HepG2 (cell line): ENCODE measurements at regions not wholly inside any gene's neighbourhood (a gene's known extent, or its start where the extent isn't known, plus 50 kb on each side); places are given as distances from the start of the nearest gene placed in this dataset.

ENCODE experiments used
- ATAC-seq: fragments of 200-7000 bp; cut with Tn5 transposase; 3 replicates; pipeline ENCODE4 v1.9.1; 2020; ENCODE audit warnings: mild to moderate bottlenecking, moderate library complexity
- BruUV-seq: library from RNA; stranded (reverse); fragments of 400-500 nt; replicated peaks from 2 replicates; lab custom pipeline; 2021; lab: Mats Ljungman, UMichigan
- CTCF ChIA-PET: fragments of 300-600 bp; formaldehyde crosslinking; extraction: SDS; loops from one replicate; lab custom pipeline; 2021; ENCODE audit warnings: low total read pairs, inconsistent platforms, low intra/inter-chr PET ratio; lab: Yijun Ruan, JAX
- POLR2A ChIA-PET: fragments of 350-600 bp; sonication (Branson Sonifier 250); formaldehyde crosslinking; loops from one replicate; lab custom pipeline; 2020; ENCODE audit warnings: antibody characterized with exemption, inconsistent platforms; lab: Yijun Ruan, JAX
- DNase-seq: peaks from one replicate; pipeline ENCODE4 v3.0.0-alpha.2; 2015; ENCODE audit warnings: low spot score
- FAIRE-seq: peaks from 3 replicates; lab custom pipeline; 2011; peaks lifted over from hg19 to GRCh38; lab: Jason Lieb, UNC
- H2AFZ ChIP-seq: one replicate; pipeline ENCODE4 v1.6.1; 2011; ENCODE audit warnings: low read length, inconsistent platforms
- H3K27ac ChIP-seq: fragments of 300-600 bp; 3 replicates; pipeline ENCODE4 v1.8.0; 2011; ENCODE audit warnings: mixed run types, mild to moderate bottlenecking, mixed read lengths, low read length, inconsistent platforms; ENCODE audit not compliant: insufficient read depth; ENCODE audit errors: extremely low read length
- H3K27me3 ChIP-seq, 2 experiments: fragments of 200-600 bp in 1 of 2; 2 replicates in 1 of 2; 3 replicates in 1 of 2; pipeline versions ENCODE4 v1.6.0 to v1.8.0; 2011; ENCODE audit warnings: low read length in 2 of 2, mild to moderate bottlenecking in 2 of 2, moderate library complexity in 2 of 2, inconsistent platforms in 1 of 2; ENCODE audit not compliant: insufficient read depth in 2 of 2, control insufficient read depth in 1 of 2
- H3K36me3 ChIP-seq, 2 experiments: fragments of 200-600 bp in 1 of 2; replicated peaks in 1 of 2; 2 replicates in 1 of 2; 3 replicates in 1 of 2; pipeline versions ENCODE4 v1.5.1 to v1.8.0; 2011; ENCODE audit warnings: low read length in 2 of 2, inconsistent platforms in 1 of 2; ENCODE audit not compliant: insufficient read depth in 2 of 2, control insufficient read depth in 1 of 2
- H3K4me1 ChIP-seq: 2 replicates; pipeline ENCODE4 v1.5.1; 2012; ENCODE audit warnings: low read length, inconsistent platforms; ENCODE audit not compliant: insufficient read depth
- H3K4me2 ChIP-seq: 2 replicates; pipeline ENCODE4 v1.6.0; 2011; ENCODE audit warnings: low read depth, low read length, inconsistent platforms
- H3K4me3 ChIP-seq, 3 experiments: fragments of 200-600 bp in 1 of 3; sonication (generic), shearing (Covaris generic) in 1 of 3; replicated peaks in 1 of 3; 2 replicates each; pipeline ENCODE4 v1.5.1; 2011 to 2016; ENCODE audit warnings: low read length in 3 of 3, inconsistent platforms in 2 of 3, low read depth in 2 of 3, mild to moderate bottlenecking in 2 of 3, control low read depth in 1 of 3, mixed read lengths in 1 of 3; ENCODE audit not compliant: insufficient read depth in 1 of 3
- H3K79me2 ChIP-seq: one replicate; pipeline ENCODE4 v1.6.1; 2011; ENCODE audit warnings: low read length, inconsistent platforms; ENCODE audit not compliant: insufficient read depth
- H3K9ac ChIP-seq: 2 replicates; pipeline ENCODE4 v1.6.0; 2011; ENCODE audit warnings: mild to moderate bottlenecking, low read depth, low read length, inconsistent platforms; ENCODE audit not compliant: insufficient read depth
- H3K9me3 ChIP-seq: 2 replicates; pipeline ENCODE4 v1.5.1; 2012; ENCODE audit warnings: mild to moderate bottlenecking, low read length
- H4K20me1 ChIP-seq: 2 replicates; pipeline ENCODE4 v1.6.0; 2011; ENCODE audit warnings: inconsistent platforms, mild to moderate bottlenecking, low read length, moderate library complexity; ENCODE audit not compliant: insufficient read depth
- ARNTL ChIP-seq: sonication (generic); formaldehyde crosslinking; IDR thresholded peaks from 2 replicates; pipeline ENCODE4 v1.4.0; 2020; ENCODE audit warnings: mild to moderate bottlenecking, missing genetic modification reagents
- CENPT ChIP-seq: sonication (generic); formaldehyde crosslinking; IDR thresholded peaks from 2 replicates; pipeline ENCODE4 v1.8.0; 2022; ENCODE audit warnings: low read depth, mild to moderate bottlenecking, moderate library complexity, missing genetic modification reagents
- CREM ChIP-seq, 2 experiments: sonication (generic) in 1 of 2; formaldehyde crosslinking in 1 of 2; IDR thresholded peaks; 2 replicates each; pipeline versions ENCODE4 v1.4.0 to v1.6.1; 2016 to 2020; ENCODE audit warnings: antibody characterized with exemption in 1 of 2, mild to moderate bottlenecking in 1 of 2, missing genetic modification reagents in 1 of 2
- FOSL2 ChIP-seq: sonication (generic); formaldehyde crosslinking; IDR thresholded peaks from 2 replicates; pipeline ENCODE4 v1.4.0; 2020; ENCODE audit warnings: missing genetic modification reagents
- GTF2F1 ChIP-seq: fragments of 150-350 bp; IDR thresholded peaks from 2 replicates; pipeline ENCODE4 v1.6.1; 2014; ENCODE audit warnings: low read length
- ISL2 ChIP-seq: sonication (generic); formaldehyde crosslinking; IDR thresholded peaks from 2 replicates; pipeline ENCODE4 v1.5.0; 2020; ENCODE audit warnings: missing genetic modification reagents
- NRL ChIP-seq: sonication (generic); formaldehyde crosslinking; IDR thresholded peaks from 2 replicates; pipeline ENCODE4 v1.5.0; 2020; ENCODE audit warnings: missing genetic modification reagents, mild to moderate bottlenecking, moderate library complexity, borderline replicate concordance
- ONECUT2 ChIP-seq: sonication (generic); formaldehyde crosslinking; IDR thresholded peaks from 2 replicates; pipeline ENCODE4 v1.4.0; 2020; ENCODE audit warnings: missing genetic modification reagents
- PREB ChIP-seq: sonication (generic); formaldehyde crosslinking; IDR thresholded peaks from 2 replicates; pipeline ENCODE4 v1.4.0; 2020; ENCODE audit warnings: missing genetic modification reagents
- RARG ChIP-seq: sonication (generic); formaldehyde crosslinking; IDR thresholded peaks from 2 replicates; pipeline ENCODE4 v1.4.0; 2020; ENCODE audit warnings: low read depth, mild to moderate bottlenecking, missing genetic modification reagents
- TAF1 ChIP-seq: sonication (generic); formaldehyde crosslinking; IDR thresholded peaks from 2 replicates; pipeline ENCODE4 v1.4.0; 2020; ENCODE audit warnings: missing genetic modification reagents
- TFDP1 ChIP-seq: IDR thresholded peaks from 2 replicates; pipeline ENCODE4 v1.6.1; 2016; ENCODE audit warnings: missing compliant biosample characterization, missing genetic modification reagents, borderline replicate concordance
- ZC3H4 ChIP-seq: sonication (generic); formaldehyde crosslinking; IDR thresholded peaks from 2 replicates; pipeline ENCODE4 v1.4.0; 2020; ENCODE audit warnings: missing genetic modification reagents, borderline replicate concordance
- ZFP90 ChIP-seq: sonication (generic); formaldehyde crosslinking; IDR thresholded peaks from 2 replicates; pipeline ENCODE4 v1.8.0; 2022; ENCODE audit warnings: missing genetic modification reagents, mild to moderate bottlenecking, inconsistent platforms, borderline replicate concordance
- ZNF256 ChIP-seq: sonication (generic); formaldehyde crosslinking; conservative IDR thresholded peaks from 2 replicates; pipeline ENCODE4 v1.4.0; 2020; ENCODE audit warnings: missing genetic modification reagents
- ZNF275 ChIP-seq: sonication (generic); formaldehyde crosslinking; IDR thresholded peaks from 2 replicates; pipeline ENCODE4 v1.8.0; 2022; ENCODE audit warnings: missing genetic modification reagents, mild to moderate bottlenecking, inconsistent platforms, borderline replicate concordance
- ZNF292 ChIP-seq: sonication (generic); formaldehyde crosslinking; IDR thresholded peaks from 2 replicates; pipeline ENCODE4 v1.8.1; 2022; ENCODE audit warnings: mild to moderate bottlenecking, low read depth, missing genetic modification reagents, borderline replicate concordance
- ZNF496 ChIP-seq: sonication (generic); formaldehyde crosslinking; IDR thresholded peaks from 2 replicates; pipeline ENCODE4 v1.8.1; 2023; ENCODE audit warnings: mild to moderate bottlenecking, moderate library complexity, missing genetic modification reagents; ENCODE audit not compliant: insufficient replicate concordance
- ZNF549 ChIP-seq: sonication (generic); formaldehyde crosslinking; IDR thresholded peaks from 2 replicates; pipeline ENCODE4 v1.5.0; 2020; ENCODE audit warnings: missing genetic modification reagents
- ZNF614 ChIP-seq: IDR thresholded peaks from 2 replicates; pipeline ENCODE4 v1.6.1; 2018; ENCODE audit warnings: missing biosample characterization, missing genetic modification reagents, inconsistent platforms, borderline replicate concordance
- ZNF777 ChIP-seq: sonication (generic); formaldehyde crosslinking; IDR thresholded peaks from 2 replicates; pipeline ENCODE4 v1.4.0; 2020; ENCODE audit warnings: missing genetic modification reagents
- WGBS: methylation state at CpG from one replicate; pipeline ENCODE4 v1.1.6; 2017; ENCODE audit warnings: low lambda C conversion rate; 5-methylcytosine and 5-hydroxymethylcytosine counted together
- in situ Hi-C: cut with HindIII; loops from 2 replicates; pipeline ENCODE4 v1.10.0; 2017; ENCODE audit warnings: low pct_unique_long_range_greater_than_20kb; ENCODE audit not compliant: extremely low pct_ligation_motif_present
- intact Hi-C: fragments of 100-400 bp; cut with micrococcal nuclease; formaldehyde crosslinking; loops from one replicate; pipeline ENCODE4 v1.10.0; 2022; ENCODE audit not compliant: unreplicated experiment
- TF ChIP-seq, protein P1 (sequence below): IDR thresholded peaks from 2 replicates; pipeline ENCODE4 v1.6.1; 2016; ENCODE audit warnings: mild to moderate bottlenecking, missing biosample characterization, missing genetic modification reagents

DNA sequence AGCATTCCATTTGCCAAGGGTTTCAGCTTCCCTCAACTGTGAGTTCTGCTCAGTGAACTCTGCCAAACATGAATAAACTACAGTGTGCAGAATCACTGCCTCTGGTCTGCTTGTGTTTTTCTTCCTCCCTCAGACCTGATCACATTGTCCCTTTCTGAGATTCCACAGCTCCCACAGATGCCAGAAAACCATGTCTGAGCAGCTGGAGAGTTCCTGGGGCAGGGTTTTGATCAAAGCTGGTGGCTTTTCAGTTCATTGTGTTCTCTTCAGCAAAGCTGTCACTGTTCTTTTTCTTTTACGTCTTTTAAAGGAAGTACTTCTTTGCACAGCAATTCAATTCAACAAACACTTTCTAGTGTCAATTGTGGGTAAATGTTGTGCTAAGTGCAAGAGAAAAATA is 555.8 kb downstream of the RBFOX1 start (continued):
- TF ChIP-seq ZNF292 (no peak), ZNF777 (CRISPR knock-in tag) (no peak), GTF2F1 (no peak), ONECUT2 (no peak), ZNF549 (CRISPR knock-in tag) (no peak), TFDP1 (CRISPR knock-in tag) (no peak), NRL (CRISPR knock-in tag) (no peak)

DNA sequence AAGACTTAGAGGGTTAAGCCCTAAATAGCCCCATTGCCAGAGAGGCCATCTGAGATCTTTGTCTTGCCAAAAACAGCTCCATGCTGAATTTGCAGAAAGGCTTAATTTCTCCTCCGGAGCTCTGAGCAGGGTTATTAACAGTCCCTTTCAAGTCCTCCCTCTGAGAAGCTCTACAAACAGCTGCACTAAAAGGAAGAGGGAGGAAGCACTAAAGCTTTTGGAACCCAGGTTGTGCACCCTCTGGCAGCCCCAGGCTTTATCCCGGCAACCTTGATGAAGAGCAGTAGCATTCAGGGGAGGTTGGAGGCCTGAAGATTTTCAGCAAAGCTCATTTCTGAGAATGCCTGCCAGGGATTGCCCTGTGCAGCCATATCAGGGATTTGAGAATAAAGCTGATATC is 554.7 kb downstream of the RBFOX1 start:
- no peak for DNase-seq
- H4K20me1 ChIP-seq: no peaks in the 10 kb centered on the region
- WGBS: 3% methylated on average over 2 of the region's 2 CpGs
- H3K36me3 ChIP-seq: no peaks in the 10 kb centered on the region
- no TSS peak for BruUV-seq
- H3K27me3 ChIP-seq: no peaks in the 10 kb centered on the region
- no peak overlapping the region for H3K4me3 ChIP-seq
- no peak overlapping the region for H3K4me2 ChIP-seq
- no peaks in the 10 kb centered on the region for H3K4me1 ChIP-seq
- H3K79me2 ChIP-seq: no peaks in the 10 kb centered on the region
- H3K9me3 ChIP-seq: peaks cover 12% of the 10 kb centered on the region; the same call in 1 of the 2 replicates
- no peak overlapping the region for H3K27ac ChIP-seq
- H2AFZ ChIP-seq: no peak overlapping the region
- POLR2A ChIA-PET: no interaction called here
- in situ Hi-C loops (no loop called here), intact Hi-C loops (no loop called here)
- TF ChIP-seq PREB (CRISPR knock-in tag) (no peak), ZNF256 (CRISPR knock-in tag) (no peak), ZC3H4 (CRISPR knock-in tag) (no peak), ZNF292 (no peak), TAF1 (CRISPR knock-in tag) (no peak), CENPT (CRISPR knock-in tag) (no peak), ZNF614 (no peak), ZNF275 (no peak), RARG (CRISPR knock-in tag) (no peak), FOSL2 (no peak), ISL2 (CRISPR knock-in tag) (no peak), ARNTL (no peak), ZNF496 (CRISPR knock-in tag) (no peak), CREM (IDR thresholded peaks at IDR 0.05) (no peak), CREM (CRISPR knock-in tag; IDR thresholded peaks at IDR 0.05) (no peak), ZFP90 (CRISPR knock-in tag) (no peak)
- TF ChIP-seq, protein P1, sequence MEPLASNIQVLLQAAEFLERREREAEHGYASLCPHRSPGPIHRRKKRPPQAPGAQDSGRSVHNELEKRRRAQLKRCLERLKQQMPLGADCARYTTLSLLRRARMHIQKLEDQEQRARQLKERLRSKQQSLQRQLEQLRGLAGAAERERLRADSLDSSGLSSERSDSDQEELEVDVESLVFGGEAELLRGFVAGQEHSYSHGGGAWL: no peak
- FAIRE-seq: no peak
- ATAC-seq: no peak
- CTCF ChIA-PET: no interaction called here
- no peak overlapping the region for H3K9ac ChIP-seq
